A549 (cell line): ENCODE measurements at regions not wholly inside any gene's neighbourhood (a gene's known extent, or its start where the extent isn't known, plus 50 kb on each side); places are given as distances from the start of the nearest gene placed in this dataset.
"Not testable (repeated sequence)": the region's sequence is repeated elsewhere in the genome, so short reads cannot be mapped to it uniquely, and the experiment has no call there.

Source experiments
- POLR2A ChIP-seq: IDR thresholded peaks from 2 replicates; pipeline ENCODE4 v1.6.1; 2012; ENCODE audit warnings: mild to moderate bottlenecking, low read length
- RFX5 ChIP-seq: fragments of 450-650 bp; IDR thresholded peaks from 2 replicates; pipeline ENCODE4 v1.7.1; 2014; ENCODE audit warnings: antibody characterized with exemption, mild to moderate bottlenecking, moderate library complexity
- ZC3H11A ChIP-seq: fragments of 450-650 bp; IDR thresholded peaks from 2 replicates; pipeline ENCODE4 v1.6.1; 2014; ENCODE audit warnings: antibody characterized with exemption, mild to moderate bottlenecking

GRCh38 chr21:5222996-5223782, 5298.2 kb upstream of the TPTE start:
- TF ChIP-seq ZC3H11A, POLR2A, RFX5: not testable (repeated sequence)
